ENCODE measurements at regions not wholly inside any gene's neighbourhood (a gene's known extent, or its start where the extent isn't known, plus 50 kb on each side); places are given as distances from the start of the nearest gene placed in this dataset.
A peak's percentile ranks its signal among the peaks of the same experiment; 100 is the strongest.

DNA sequence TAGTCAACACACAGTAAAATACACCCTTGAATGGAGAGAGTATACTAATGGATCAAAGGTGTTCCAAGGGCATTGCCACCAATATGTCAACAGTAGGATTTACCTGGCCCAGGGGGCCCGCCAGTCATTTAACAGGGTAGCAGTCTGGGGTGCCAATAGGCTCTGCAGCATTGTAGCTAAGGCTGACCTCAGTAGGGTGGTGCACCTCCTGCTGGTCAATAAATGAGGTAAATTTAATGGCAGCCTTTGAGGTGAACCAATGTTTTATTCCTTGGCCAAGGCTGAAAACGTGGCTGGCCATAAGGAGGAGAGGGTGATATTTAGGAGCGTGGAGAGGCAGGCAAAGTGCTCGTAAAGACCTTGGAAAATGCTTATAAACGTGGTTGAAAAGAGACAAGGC lies 147.2 kb downstream of the RPS12 start:
- WGBS, 2 donors, result 77 to 79% methylated on average over 5 of the region's 5 CpGs
- no peak overlapping the region for H3K4me3 ChIP-seq (ENCODE audit: low read depth, poor library complexity, severe bottlenecking)
- intact Hi-C loops (cut with DNase I; ENCODE audit: low total_unique reads), result loop anchor here (10.0 kb wide), 1 partner anchor 553 kb away; no protein-coding TSS in a partner anchor
- DNase-seq (ENCODE audit: low spot score in 2 of 2), result no peak
- no peak for TF ChIP-seq POLR2A (IDR thresholded peaks at IDR 0.05)
- TF ChIP-seq CTCF (IDR thresholded peaks at IDR 0.05), result no peak

- TF ChIP-seq POLR2A (IDR thresholded peaks at IDR 0.05) (no peak), CTCF (IDR thresholded peaks at IDR 0.05) (no peak)
- no peak overlapping the region for H3K4me3 ChIP-seq (ENCODE audit: low read depth, poor library complexity, severe bottlenecking)
- WGBS, 2 donors, result 64 to 66% methylated on average over 7 of the region's 7 CpGs
- peak; percentile 19 to 85 for DNase-seq (ENCODE audit: low spot score in 2 of 2)
- intact Hi-C loops (cut with DNase I; ENCODE audit: low total_unique reads), result loop anchor here (10.0 kb wide), 1 partner anchor 552 kb away; no protein-coding TSS in a partner anchor
These were observed 148.8 kb downstream of the RPS12 start for GRCh38 chr6:132962936-132963868.

DNA sequence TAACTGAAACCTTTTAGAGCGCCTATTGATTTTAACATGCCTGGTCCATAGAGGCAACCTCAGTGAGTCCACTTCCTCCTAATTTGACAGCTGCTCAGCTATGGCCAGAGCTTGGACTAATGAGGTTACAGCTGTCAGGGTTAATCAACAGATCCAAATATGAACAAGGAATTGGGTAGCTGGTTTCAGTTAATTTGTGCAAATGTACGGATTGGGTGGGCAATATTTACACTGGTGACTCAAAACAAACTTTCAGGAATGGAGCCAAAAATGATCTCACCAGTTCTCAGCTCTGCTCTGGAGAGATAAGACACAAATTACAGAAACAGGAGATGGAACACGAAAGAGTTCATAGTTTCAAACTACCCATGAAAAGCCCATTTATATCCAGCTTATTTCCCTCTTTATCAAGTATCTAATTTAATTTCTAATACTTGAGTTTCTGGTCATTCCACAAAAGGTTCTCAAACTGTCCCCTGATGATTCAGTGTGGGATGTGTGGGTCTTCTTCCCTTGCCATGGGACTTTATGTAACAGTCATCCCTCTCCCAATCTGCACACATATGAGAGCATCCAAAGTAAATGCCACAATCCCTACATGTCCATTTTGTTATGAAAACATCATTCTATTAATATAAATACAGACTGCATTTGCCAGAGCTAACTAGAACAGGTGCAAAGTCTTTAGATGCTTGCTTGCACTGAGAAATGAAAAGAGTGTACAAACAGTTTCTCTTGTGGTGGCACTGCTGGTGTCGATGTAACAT lies 149.9 kb downstream of the RPS12 start:
- TF ChIP-seq CTCF (IDR thresholded peaks at IDR 0.05) (no peak), POLR2A (IDR thresholded peaks at IDR 0.05) (no peak)
- WGBS, 2 donors, result 40 to 48% methylated on average over 4 of the region's 4 CpGs
- no peak overlapping the region for H3K4me3 ChIP-seq (ENCODE audit: low read depth, poor library complexity, severe bottlenecking)
- intact Hi-C loops (cut with DNase I; ENCODE audit: low total_unique reads), result loop anchor here (10.0 kb wide), 1 partner anchor 551 kb away; no protein-coding TSS in a partner anchor
- no peak for DNase-seq (ENCODE audit: low spot score in 2 of 2)

DNA sequence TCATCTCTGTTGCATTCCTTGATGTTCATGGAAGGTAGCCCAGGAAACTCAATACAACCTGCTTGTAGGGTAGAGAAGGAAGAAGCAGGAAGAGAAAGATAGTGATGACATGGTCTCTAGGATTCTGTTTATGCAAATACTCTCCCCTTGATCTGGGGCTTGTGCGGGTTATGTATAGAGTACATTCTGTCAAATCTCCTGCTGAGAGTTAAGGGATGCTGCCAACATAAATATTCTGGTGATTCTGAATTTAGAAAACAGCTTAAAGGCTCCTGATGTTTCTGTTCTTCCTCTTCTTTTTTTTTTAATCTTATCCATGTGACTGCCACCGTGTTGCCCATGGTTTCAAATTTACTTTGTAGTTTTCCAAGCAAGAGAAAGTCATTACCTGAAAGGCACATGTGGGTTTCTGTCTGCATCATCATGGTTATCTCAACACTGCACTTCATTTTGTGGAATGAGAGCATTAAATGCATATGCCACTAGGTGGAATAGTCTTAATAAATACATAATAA lies 150.6 kb downstream of the RPS12 start:
- DNase-seq (ENCODE audit: low spot score in 2 of 2), result no peak
- intact Hi-C loops (cut with DNase I; ENCODE audit: low total_unique reads), result loop anchor here (10.0 kb wide), 1 partner anchor 550 kb away; no protein-coding TSS in a partner anchor
- WGBS, 2 donors, result 43 to 56% methylated on average over 2 of the region's 2 CpGs
- H3K4me3 ChIP-seq (ENCODE audit: low read depth, poor library complexity, severe bottlenecking), result no peak overlapping the region
- TF ChIP-seq CTCF (IDR thresholded peaks at IDR 0.05), result no peak
- TF ChIP-seq POLR2A (IDR thresholded peaks at IDR 0.05), result no peak

- no peak overlapping the region for H3K4me3 ChIP-seq (ENCODE audit: low read depth, poor library complexity, severe bottlenecking)
- DNase-seq (ENCODE audit: low spot score in 2 of 2), result no peak
- 77 to 88% methylated on average over 2 of the region's 2 CpGs for WGBS, 2 donors
- TF ChIP-seq CTCF (IDR thresholded peaks at IDR 0.05), result no peak
- no peak for TF ChIP-seq POLR2A (IDR thresholded peaks at IDR 0.05)
- intact Hi-C loops (cut with DNase I; ENCODE audit: low total_unique reads), result loop anchor here (10.0 kb wide), 1 partner anchor 547 kb away; no protein-coding TSS in a partner anchor
These were observed 153.5 kb downstream of the RPS12 start for GRCh38 chr6:132967871-132968270.
